ENCODE measurements at regions not wholly inside any gene's neighbourhood (a gene's known extent, or its start where the extent isn't known, plus 50 kb on each side); places are given as distances from the start of the nearest gene placed in this dataset.

- no peaks in the 10 kb centered on the region for H3F3A ChIP-seq (ENCODE audit: insufficient read depth, low read length, poor library complexity, severe bottlenecking)
- no peak overlapping the region for H3K27ac ChIP-seq (ENCODE audit: low read length)
- H3K79me2 ChIP-seq (replicated peaks; ENCODE audit: insufficient read depth, low read length), result no peaks in the 10 kb centered on the region
- TF ChIP-seq SMC3 (conservative IDR thresholded peaks at IDR 0.05; ENCODE audit: poor library complexity) (no peak), TAF1 (IDR thresholded peaks at IDR 0.05; ENCODE audit: low read depth) (no peak), EP300 (conservative IDR thresholded peaks at IDR 0.05; ENCODE audit: poor library complexity, severe bottlenecking) (no peak), MXI1 (conservative IDR thresholded peaks at IDR 0.05; ENCODE audit: poor library complexity, severe bottlenecking) (no peak), EZH2 (IDR thresholded peaks at IDR 0.05; ENCODE audit: borderline replicate concordance, insufficient read depth, low read length, poor library complexity, severe bottlenecking) (no peak), REST (IDR thresholded peaks at IDR 0.05; ENCODE audit: borderline replicate concordance) (no peak), RAD21 (conservative IDR thresholded peaks at IDR 0.05) (no peak), POLR2AphosphoS5 (IDR thresholded peaks at IDR 0.05) (no peak)
- TF ChIP-seq, protein P1, sequence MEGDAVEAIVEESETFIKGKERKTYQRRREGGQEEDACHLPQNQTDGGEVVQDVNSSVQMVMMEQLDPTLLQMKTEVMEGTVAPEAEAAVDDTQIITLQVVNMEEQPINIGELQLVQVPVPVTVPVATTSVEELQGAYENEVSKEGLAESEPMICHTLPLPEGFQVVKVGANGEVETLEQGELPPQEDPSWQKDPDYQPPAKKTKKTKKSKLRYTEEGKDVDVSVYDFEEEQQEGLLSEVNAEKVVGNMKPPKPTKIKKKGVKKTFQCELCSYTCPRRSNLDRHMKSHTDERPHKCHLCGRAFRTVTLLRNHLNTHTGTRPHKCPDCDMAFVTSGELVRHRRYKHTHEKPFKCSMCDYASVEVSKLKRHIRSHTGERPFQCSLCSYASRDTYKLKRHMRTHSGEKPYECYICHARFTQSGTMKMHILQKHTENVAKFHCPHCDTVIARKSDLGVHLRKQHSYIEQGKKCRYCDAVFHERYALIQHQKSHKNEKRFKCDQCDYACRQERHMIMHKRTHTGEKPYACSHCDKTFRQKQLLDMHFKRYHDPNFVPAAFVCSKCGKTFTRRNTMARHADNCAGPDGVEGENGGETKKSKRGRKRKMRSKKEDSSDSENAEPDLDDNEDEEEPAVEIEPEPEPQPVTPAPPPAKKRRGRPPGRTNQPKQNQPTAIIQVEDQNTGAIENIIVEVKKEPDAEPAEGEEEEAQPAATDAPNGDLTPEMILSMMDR (IDR thresholded peaks at IDR 0.05; ENCODE audit: poor library complexity, severe bottlenecking), result no peak
- H4K20me1 ChIP-seq (ENCODE audit: insufficient read depth), result no peaks in the 10 kb centered on the region
- no peaks in the 10 kb centered on the region for H3K9me3 ChIP-seq (ENCODE audit: low read length)
- H3K4me2 ChIP-seq (ENCODE audit: low read length), result no peak overlapping the region
- H2AFZ ChIP-seq (ENCODE audit: low read depth, low read length), result no peak overlapping the region
- no peaks in the 10 kb centered on the region for H3K27me3 ChIP-seq (ENCODE audit: insufficient read depth, low read depth, low read length)
- H3K36me3 ChIP-seq (ENCODE audit: insufficient read depth, low read length), result no peaks in the 10 kb centered on the region
- H3K9ac ChIP-seq (ENCODE audit: low read length), result no peak overlapping the region
- no peak overlapping the region for H3K4me3 ChIP-seq (ENCODE audit: low read length)
- H3K9me2 ChIP-seq (ENCODE audit: insufficient read depth, low read length), result no peaks in the 10 kb centered on the region
Measured at GRCh38 chr10:53749439-53749838, 976.9 kb upstream of the MBL2 start.

DNA sequence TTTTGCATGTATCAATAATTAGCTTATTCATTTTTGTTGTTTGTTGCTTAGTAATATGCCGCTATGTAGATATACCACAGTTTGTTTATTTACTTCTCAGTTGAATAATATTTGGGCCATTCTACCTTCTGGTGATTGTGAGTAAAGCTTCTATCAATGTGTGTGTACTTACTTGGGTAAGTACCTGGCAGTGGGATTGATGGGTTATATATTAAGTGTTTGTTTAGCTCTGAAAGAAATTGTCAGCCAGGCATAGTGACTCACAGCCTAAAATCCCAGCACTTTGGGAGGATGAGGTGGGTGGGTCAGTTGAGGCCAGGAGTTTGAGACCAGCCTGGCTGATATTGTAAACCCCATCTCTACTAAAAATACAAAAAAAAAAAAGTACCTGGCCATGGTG is 975.7 kb upstream of the MBL2 start:
- Histone ChIP-seq H3K9me3 (ENCODE audit: low read length) (no peaks in the 10 kb centered on the region), H3K36me3 (ENCODE audit: insufficient read depth, low read length) (no peaks in the 10 kb centered on the region), H3K4me3 (ENCODE audit: low read length) (no peak overlapping the region), H3K27me3 (ENCODE audit: insufficient read depth, low read depth, low read length) (no peaks in the 10 kb centered on the region), H3F3A (ENCODE audit: insufficient read depth, low read length, poor library complexity, severe bottlenecking) (no peaks in the 10 kb centered on the region), H3K9ac (ENCODE audit: low read length) (no peak overlapping the region), H3K79me2 (replicated peaks; ENCODE audit: insufficient read depth, low read length) (no peaks in the 10 kb centered on the region), H3K9me2 (ENCODE audit: insufficient read depth, low read length) (no peaks in the 10 kb centered on the region), H4K20me1 (ENCODE audit: insufficient read depth) (no peaks in the 10 kb centered on the region), H3K4me2 (ENCODE audit: low read length) (no peak overlapping the region), H2AFZ (ENCODE audit: low read depth, low read length) (no peak overlapping the region), H3K27ac (ENCODE audit: low read length) (no peak overlapping the region)
- TF ChIP-seq REST (IDR thresholded peaks at IDR 0.05; ENCODE audit: borderline replicate concordance) (no peak), TAF1 (IDR thresholded peaks at IDR 0.05; ENCODE audit: low read depth) (no peak), EP300 (conservative IDR thresholded peaks at IDR 0.05; ENCODE audit: poor library complexity, severe bottlenecking) (no peak), RAD21 (conservative IDR thresholded peaks at IDR 0.05) (no peak), EZH2 (IDR thresholded peaks at IDR 0.05; ENCODE audit: borderline replicate concordance, insufficient read depth, low read length, poor library complexity, severe bottlenecking) (no peak), SMC3 (conservative IDR thresholded peaks at IDR 0.05; ENCODE audit: poor library complexity) (no peak), POLR2AphosphoS5 (IDR thresholded peaks at IDR 0.05) (no peak), MXI1 (conservative IDR thresholded peaks at IDR 0.05; ENCODE audit: poor library complexity, severe bottlenecking) (no peak)
- TF ChIP-seq, protein P1 (IDR thresholded peaks at IDR 0.05; ENCODE audit: poor library complexity, severe bottlenecking), result no peak
